ENCODE measurements at regions not wholly inside any gene's neighbourhood (a gene's known extent, or its start where the extent isn't known, plus 50 kb on each side); places are given as distances from the start of the nearest gene placed in this dataset.

DNA sequence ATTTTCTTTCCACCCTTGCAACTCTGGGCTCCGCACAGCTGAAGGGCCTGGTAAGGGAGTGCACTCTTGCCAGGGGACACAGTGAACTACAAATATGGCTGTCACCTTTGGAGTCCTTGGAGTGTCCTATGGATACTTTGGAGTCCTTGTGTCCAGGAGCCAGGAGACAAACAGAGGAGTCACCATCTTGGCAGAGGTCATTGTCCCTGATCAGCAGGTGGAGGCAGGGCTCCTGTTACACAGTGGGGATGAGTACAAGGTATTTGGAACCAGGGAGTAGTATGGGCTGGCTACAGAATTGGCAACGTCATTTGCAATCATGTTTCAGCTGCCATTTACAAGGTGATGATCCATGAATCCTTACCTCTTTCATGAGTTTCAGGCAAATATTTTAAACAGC, 132.5 kb downstream of the FAM161A start:
- no peak for DNase-seq

DNA sequence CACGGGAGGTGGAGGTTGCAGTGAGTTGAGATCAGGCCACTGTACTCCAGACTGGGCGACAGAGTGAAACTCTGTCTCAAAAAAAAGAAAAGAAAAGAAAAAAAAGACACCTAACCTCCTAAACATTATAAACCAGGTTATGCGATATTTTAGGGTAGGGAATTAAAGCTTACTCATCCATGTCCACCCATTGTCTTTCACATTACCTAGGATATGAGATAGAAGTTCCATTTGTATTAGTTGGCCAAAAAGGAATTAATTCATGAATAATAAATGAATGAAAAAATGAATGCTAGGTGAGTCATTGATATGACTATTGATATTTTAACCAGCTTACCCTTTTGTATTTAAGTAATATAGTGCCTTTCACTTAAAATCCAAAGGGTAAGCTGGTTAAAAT, 132.9 kb downstream of the FAM161A start:
- DNase-seq, result no peak

DNA sequence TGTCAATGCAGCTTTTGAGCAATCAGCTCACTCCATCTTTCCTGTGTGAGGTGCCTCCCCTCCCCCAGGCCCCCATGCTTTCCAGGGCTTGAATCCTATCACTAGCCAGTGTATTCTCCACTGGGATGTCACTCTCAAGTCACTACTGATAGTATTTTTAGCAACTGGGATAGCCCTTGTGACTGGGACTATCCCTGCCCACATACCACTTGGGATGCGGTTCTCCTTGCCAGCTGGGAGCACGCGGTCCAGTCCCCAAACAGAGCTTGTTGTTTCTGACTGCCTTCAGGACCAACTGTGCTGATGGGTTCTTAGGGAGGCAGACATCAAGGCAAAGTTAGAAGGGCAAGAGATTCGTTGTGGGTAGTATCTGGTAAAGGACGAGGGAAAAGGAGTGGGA, 134.9 kb downstream of the FAM161A start:
- no peak for DNase-seq

DNA sequence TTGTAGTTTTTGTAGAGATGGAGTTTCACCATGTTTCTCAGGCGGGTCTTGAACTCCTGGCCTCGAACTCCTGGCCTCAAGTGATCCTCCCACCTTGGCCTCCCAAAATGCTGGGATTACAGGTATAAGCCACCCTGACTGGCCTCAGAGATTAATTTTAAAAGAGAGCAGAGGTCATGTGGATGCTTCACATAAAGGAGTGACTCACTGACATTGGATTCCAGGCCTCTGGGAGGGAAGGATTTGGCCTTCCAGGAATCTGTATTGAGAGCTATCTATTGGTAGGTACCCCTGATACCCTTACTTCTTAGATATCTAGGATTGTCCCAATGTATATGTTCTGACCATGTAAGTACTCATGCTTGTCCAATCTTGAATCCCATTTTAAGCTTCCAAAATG, 138.4 kb downstream of the FAM161A start:
- no peak for DNase-seq

DNA sequence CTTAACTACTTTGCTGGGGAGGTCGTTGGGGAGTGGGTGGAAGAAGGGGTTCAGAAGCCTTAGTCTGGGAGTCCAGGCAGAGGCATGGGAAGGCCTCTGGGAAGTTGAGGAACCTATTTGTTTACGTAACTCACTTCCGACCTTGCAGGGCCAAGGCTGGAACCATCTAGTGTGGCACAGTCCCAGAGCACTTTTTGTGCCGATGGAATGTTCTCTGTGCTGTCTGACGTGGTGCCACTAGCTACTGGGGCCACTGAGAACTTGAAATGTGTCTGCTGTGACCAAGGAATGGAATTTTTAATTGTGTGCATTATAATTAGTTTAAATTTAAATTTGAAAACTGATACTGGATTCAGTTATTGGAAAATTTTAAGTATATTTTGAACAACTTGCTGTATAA, 139.7 kb downstream of the FAM161A start:
- DNase-seq, result no peak

DNA sequence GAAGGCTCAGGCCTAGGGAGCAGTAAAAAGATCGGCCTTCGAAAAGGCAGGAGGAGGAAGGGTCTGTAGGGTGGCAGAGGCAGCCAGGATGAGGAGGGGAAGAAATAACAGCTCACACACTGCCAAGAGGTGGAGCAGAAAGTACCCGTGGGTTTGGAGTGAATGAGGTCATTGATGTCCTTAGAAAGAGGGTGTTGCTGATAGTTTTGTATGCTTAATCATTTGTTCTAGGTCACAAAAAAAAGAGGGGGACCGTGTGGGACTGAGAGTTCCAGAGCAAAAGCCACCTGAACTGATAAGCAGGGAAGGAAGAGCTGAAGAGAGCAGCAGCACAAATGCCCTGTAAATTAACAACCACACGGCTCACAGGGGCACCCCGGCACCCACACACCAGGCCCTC, 140.4 kb downstream of the FAM161A start:
- no peak for DNase-seq

DNA sequence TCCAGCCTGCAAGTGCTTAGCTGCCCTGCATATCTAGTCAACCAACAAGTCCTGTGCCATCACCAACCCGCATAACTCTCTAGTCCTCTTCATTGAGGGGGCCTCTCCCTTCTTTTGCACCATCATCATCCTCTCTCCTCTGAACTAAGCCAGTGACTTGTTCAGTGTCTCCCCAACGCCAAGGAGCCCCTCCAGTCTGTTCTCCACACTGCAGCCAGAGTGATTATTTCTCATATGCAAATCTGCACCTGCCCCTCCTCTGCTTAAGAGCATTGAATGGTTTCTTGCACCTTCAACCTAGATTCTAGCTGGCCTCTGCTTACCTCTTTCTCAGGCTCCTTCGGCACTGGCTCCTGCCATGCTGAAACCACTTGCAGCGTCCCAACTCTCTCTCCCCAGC, 141.8 kb downstream of the FAM161A start:
- DNase-seq, result no peak

DNA sequence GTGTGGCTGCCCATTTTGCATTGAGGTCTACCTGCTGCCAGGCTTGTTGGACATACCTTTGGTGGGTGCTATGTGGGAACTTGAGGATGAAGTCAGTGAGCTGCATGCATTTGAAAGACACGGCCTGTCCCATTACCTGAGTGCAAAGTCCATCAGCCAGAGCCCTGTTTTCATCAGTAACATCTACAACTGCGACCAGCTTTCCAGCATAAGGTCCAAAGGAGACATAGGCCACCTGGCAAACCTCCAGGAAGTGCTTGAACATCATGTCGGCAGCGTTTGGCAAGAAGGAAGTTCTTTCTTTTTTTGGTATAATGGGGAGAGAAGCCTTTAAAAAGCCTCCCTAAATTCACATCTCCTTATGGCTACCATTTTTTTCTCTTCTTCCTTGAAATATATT, 143.1 kb downstream of the FAM161A start:
- DNase-seq, result no peak

DNA sequence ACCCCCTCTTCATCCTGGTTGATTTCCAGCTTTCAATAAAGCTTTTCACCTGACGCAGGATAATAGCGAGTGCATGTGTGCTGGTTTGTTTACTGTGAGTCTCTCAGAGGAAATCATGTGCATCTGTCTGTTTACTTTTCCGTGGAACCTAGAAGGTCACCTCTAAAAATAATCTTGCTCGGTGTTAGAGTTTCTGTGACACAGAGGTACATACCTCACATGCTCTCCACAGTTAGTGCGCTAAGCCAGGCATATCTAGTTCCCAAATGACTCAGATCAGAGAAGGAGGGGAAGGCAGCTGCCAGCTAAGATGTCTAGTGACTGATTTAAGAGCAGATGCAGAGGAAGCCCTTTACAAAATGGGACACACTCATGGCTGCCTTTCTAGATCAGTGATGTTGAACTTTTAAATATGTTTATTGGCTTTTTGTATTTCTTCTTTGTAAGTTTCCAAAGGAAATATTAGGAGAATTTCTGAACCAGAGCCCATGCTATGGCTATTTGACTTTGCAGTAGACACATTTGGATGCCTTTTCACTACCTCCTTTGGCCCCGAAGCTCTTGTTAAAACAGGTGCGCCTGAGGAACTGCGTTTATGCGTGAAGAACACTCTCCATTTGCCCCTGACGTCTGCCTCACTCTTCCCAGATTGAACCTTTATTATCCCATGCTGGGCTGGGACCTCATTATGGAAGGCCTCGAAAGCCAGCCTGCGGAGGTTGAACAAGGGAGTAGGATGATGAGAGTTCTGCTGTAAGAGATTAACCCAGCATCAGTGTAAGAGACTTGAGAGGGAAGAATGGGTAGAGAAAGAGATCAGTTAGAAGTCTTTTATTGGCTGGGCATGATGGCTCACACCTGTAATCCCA, 145.6 kb downstream of the FAM161A start:
- DNase-seq, result no peak

DNA sequence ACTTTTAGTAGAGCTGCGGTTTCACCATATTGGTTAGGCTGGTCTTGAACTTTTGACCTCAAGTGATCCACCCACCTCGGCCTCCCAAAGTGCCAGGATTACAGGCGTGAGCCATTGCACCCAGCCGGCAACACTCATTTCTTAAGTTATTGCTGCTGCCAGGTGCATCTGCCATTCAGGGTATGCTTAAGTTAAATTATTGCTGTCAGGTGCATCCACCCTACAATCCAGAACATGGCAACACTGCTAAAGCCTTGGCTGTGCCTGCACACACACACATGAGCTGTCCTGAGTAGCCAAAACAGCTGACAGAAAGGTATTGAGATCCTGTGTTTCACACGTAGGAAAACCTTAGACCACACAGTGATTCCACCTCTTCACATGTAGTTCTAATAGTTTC, 148.2 kb downstream of the FAM161A start:
- no peak for DNase-seq

DNA sequence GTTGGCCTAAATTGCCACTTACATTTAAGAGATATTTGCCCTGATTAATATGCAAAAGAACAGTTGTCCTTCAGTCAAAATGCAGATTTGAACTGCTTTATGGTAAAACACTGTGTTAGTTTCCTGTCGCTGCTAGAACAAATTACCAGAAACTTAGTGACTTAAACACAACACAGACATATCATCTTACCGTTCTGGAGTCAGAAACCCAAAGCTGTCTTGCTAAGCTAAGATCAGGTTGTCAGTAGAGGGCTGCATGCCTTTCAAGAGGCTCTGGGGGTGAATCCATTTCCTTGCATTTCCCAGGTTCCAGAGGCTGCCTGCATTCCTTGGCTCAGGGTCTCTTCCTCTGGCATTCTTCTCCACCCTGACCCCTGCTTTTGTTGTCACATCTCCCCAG, 149.5 kb downstream of the FAM161A start:
- DNase-seq, result no peak

DNA sequence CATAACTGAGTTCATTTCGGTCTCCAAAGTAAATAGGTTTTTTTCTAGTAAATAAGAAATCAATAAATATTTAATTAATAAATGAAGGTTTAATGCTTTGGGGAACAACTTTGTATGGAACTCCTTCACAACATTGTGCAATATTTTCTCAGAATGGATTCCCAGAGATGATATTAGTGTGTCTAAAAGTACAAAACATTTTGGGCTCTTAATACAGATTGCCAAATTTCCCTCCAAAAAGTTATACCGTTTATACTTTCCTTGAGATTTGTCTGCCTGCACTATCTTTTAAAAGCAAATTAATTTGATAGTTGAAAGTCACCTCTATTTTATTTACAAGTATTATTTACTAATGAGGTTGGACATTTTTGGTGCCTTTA, 151.8 kb downstream of the FAM161A start:
- DNase-seq, result no peak

DNA sequence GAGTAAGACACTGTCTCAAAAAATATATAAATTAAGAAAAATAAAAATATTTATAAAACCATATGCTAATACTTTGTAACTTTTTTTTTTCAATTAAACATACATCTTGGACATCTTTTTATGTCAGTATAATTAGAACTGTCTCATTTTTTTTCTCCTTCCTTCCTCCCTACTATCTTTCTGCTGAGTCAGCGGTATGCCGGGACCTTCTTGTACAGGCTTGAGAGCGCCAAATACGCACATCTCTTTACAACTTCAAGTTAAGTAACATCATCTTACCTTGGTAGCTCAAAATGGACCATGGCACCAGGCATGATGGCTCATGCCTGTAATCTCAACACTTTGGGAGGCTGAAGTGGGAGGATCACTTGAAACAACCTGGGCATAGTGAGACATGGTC, 153.4 kb downstream of the FAM161A start:
- DNase-seq, result no peak

DNA sequence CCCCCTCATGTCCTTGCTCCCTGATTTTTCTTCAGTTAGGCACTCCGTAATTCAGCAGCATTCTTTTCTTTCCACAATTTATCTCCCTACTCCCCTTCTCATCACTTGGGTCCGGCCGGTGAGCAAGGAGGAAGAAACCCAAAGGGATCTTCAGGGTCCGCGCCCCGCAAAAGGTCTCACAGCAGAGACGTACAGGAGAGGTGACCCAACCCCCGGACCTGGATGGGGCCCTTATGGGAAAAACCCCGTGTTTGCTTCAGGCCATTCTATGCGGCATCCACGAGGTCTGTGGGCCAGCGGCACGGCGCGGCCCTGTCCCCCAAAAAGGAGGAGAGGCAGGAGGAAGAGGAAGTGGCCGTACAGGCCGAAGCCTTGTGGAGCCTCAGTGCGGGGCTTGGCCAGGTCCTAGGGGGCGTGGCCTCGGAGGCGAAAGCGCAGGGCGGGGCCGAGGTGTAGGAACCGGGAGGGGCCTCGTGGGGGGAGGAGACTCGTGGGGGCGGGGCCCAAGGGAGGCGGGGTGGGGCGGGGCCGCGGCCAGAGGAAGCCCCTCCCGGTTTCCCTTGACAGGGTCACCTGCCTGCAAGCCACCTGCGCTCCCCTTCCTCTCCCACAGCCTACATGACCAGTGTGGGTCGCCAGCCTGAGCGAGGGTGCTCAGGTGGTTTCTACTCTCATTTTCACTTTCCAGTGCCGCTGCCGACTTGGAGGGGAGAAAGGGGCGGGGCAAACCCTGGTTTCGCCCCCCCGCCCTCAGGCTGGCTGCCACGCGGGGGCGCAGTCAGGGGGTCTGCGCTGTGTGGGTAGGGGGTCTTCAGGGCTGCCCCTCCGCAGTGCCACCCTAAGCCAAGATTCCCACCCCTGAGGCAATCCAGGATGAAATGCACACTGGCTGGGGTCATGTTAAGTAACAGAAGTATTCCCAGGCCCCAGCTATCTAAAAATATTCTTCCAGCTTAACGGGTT, 156.4 kb upstream of the XPO1 start:
- DNase-seq, result peak; percentile 89

DNA sequence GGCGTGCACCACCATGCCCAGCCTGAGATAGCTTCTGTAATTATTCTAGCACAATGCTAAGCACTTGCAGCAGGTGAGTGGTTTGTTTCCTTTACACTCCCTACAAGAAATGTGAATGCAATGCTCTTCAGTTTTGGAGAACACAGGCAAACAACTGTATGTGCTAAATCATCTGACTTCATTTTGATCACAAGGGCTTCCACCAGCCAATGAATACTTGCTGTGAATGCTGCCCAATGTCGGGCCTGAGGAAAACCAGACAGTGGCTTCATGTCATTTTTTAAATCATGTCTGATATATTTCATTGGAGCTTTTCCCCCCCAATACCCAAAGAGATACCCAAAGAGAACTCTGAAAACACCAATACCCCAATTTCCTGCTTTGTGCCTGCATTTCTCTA, 155.6 kb upstream of the XPO1 start:
- DNase-seq, result no peak

DNA sequence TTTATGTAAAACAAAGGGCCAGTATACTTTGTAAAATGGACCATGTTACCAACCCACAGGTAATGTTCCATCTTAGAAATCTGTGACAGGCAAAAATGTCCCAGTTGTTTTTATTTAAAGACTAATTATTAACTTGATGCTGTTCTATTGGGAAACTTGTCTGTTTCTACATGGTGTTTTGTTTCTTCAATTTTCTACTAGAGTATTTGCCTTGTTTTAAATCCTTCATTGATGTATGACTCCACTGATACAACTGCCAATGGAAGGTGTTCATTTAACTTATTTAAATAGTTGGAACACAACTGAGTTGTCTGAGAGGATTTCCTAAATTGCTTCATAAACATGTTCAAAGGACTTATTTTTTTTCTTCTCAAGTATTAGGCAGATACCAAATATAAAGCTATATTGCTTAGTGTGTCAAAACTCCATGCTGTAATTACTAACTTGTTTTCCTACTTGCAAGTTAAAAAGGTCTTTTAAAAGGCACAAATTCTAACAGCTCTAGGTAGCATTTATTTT, 152.0 kb upstream of the XPO1 start:
- no peak for DNase-seq

DNA sequence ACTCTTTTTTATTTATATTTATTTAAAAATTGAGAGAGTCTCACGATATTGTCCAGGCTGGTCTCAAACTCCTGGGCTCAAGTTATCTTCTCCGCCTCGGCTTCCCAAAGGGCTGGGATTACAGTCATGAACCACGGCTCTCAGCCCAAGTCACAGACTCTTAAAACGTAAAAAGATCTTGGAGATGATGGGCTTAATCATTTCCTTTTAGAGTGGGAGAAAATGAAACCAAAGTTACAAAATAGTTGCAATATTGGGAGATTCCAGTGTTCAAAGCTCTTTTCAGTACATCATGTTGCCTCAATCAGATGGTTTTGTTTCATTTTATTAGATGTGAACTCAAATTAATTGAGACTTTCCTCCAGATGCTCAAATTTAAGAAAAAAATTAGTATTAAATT, 151.4 kb upstream of the XPO1 start:
- no peak for DNase-seq

DNA sequence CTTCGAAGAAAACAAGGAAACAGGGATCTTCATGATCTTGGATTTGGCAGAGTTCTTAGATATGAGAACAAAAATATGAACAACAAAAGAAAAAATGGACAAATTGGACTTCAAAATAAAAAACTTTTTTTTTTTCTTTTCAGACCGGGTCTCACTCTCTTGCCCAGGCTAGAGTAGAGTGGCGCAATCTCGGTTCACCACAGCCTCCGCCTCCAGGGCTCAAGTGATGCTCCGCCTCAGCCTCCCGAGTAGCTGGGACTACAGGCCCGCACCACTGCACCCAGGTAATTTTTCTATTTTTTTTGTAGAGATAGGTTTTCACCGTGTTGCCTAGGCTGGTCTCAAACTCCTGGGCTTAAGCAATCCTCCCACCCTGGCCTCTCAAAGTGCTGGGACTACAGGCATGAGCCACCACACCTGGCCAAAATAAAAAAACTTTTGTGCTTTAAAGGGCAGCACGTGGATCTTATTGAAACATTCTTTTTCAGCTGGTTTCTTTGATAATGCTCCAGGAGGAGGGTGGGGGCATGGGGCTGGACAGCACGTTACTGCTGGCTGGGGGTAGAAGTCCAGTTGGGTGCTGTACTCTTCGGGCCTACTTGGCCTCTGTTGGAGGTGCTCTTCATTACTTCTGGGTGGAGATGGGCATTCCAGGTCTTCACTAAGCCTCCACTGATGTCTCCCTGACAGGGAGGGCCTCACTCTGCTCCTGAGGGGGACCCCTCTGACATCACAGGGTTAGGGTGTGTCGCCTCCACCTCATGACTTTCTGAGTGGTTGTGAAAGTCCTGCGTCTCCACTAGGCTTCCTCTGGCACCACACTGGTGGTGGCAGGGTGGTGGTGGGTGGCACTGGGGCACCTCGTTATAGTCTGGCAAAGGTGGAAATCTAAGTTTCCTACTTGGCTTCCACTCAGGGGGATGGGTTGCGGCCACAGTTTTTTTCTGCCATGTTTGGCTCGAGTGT, 150.5 kb upstream of the XPO1 start:
- no peak for DNase-seq

DNA sequence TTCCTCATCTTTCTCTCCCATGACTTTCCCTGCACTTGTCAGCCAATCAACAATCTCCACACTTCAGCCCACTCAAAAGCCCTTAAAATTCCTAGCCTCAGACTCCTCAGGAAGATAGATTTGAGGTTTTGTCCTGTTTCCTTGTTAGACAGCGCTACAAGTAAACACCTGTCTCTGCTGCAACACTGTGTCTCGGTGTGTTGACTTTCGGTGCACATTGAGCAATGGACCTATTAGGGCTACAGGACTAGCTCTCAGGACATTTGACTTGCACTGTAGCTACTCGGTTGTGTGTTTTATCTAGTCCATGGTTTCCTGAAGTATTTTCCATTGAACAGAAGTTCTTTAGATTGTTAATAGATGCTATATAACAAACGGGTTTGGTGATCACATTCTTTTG, 140.9 kb upstream of the XPO1 start:
- no peak for DNase-seq

DNA sequence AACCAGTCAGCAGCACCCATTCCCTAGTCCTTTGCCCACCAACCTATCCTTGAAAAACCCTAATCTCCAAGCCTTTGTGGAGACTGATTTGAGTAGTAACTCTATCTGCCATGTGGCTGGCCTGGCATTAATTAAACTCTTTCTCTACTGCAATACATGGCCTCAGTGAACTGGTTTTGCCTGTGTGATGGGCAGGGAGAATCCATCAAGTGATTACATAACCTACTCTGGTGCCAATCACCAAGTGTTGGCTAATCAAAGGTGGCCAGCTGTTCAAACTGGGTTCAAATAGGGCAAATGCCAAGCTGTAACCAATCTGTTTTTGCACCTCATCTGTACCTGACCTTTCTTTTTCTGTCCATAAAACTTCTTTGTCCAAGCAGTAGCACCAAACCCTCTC, 139.8 kb upstream of the XPO1 start:
- no peak for DNase-seq

DNA sequence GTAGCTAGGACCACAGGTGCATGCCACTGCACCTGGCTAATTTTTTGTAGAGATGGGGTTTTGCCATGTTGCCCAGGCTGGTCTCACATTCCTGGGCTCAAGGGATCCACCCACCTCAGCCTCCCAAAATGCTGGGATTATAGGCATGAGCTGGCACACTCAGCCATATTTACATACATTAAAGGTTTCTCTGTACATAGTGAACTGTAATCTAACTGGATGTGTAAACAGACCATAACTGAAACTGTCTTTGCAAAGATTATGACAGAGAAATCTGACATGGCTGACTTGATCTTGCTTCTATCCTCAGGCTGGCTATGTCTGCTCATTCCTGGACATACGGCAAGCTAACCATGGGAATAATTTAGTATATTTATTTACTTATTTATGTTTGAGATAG, 139.2 kb upstream of the XPO1 start:
- DNase-seq, result no peak

DNA sequence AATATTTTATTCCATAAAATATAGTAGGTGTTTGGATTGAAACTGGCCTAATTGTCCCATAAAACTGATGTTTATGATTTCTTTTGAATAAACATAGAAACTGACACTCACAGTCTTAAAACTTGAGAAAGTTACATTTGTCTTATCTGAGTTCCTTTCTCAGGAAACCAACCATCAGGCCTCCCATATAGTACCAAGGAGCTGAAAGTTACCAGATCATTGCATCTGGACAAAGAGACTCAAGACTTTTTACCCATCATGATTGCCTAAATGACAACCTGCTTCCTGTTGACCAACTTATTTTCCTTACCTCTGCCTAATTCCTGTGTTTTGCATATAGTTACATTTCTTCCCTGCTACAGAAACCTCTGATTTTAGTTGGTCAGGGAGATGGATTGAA, 137.0 kb upstream of the XPO1 start:
- no peak for DNase-seq
